Testis (tissue), 2 donors: ENCODE measurements at regions not wholly inside any gene's neighbourhood (a gene's known extent, or its start where the extent isn't known, plus 50 kb on each side); places are given as distances from the start of the nearest gene placed in this dataset.

Experiments used
- DNase-seq: peaks from one replicate; pipeline ENCODE4 v3.0.0-alpha.2; 2019
- H3K27ac ChIP-seq, 2 donors: fragments of 200-600 bp; sonication (generic); one replicate each; pipeline ENCODE4 v1.5.1; 2019
- H3K27me3 ChIP-seq: fragments of 200-600 bp; sonication (generic); one replicate; pipeline ENCODE4 v1.5.1; 2019
- H3K36me3 ChIP-seq: fragments of 200-600 bp; sonication (generic); one replicate; pipeline ENCODE4 v1.5.1; 2017; ENCODE audit warnings: low read depth; ENCODE audit errors: missing control alignments
- H3K4me1 ChIP-seq: fragments of 200-600 bp; sonication (generic); one replicate; pipeline ENCODE4 v1.5.1; 2019
- H3K4me3 ChIP-seq, 2 donors: fragments of 200-600 bp; sonication (generic); one replicate each; pipeline ENCODE4 v1.5.1; 2017 to 2019
- H3K9me3 ChIP-seq: fragments of 200-600 bp; sonication (generic); one replicate; pipeline ENCODE4 v1.5.1; 2017
- POLR2A ChIP-seq: fragments of 450-650 bp; IDR thresholded peaks from one replicate; pipeline ENCODE4 v1.6.1; 2017; ENCODE audit warnings: antibody characterized with exemption, mild to moderate bottlenecking, moderate library complexity
- WGBS, 2 donors: methylation state at CpG; one replicate each; pipeline ENCODE4 v1.1.5; 2018; 5-methylcytosine and 5-hydroxymethylcytosine counted together
- intact Hi-C: fragments of 100-400 bp; cut with DNase I; formaldehyde crosslinking; loops from one replicate; pipeline ENCODE4 v1.15.1; 2023; ENCODE audit warnings: low total_unique reads
- TF ChIP-seq, protein P1 (sequence below), 3 experiments: fragments of 450-650 bp in 2 of 3; fragments of 200-600 bp in 1 of 3; sonication (generic) in 1 of 3; IDR thresholded peaks; one replicate each; pipeline ENCODE4 v1.5.1; 2016 to 2019; ENCODE audit warnings: antibody characterized with exemption in 3 of 3, mild to moderate bottlenecking in 2 of 3, moderate library complexity in 1 of 3

DNA sequence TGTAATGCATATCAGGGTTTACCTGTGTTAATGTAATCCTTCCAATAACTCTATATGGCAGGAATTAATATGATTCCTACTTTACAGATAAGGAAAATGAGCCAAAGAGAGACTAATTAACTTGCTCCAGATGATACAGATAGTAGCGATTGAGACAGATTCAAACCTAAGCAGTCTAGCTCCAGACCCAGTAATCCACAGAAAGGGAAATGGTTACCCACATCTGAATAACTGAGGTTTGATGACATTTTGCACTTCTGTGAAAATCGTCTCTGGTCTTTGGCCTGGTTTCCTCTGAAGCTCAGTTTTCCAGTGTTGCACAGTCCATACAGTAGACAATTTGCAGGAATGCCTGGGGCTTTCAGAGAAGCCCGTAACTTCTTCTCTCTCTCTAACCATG lies 177.1 kb upstream of the UMPS start:
- Histone ChIP-seq H3K27ac (no peak overlapping the region), H3K9me3 (no peaks in the 10 kb centered on the region), H3K36me3 (no peaks in the 10 kb centered on the region), H3K4me3 (no peak overlapping the region), H3K4me1 (peaks cover 22% of the 10 kb centered on the region), H3K27me3 (no peaks in the 10 kb centered on the region)
- TF ChIP-seq, protein P1, sequence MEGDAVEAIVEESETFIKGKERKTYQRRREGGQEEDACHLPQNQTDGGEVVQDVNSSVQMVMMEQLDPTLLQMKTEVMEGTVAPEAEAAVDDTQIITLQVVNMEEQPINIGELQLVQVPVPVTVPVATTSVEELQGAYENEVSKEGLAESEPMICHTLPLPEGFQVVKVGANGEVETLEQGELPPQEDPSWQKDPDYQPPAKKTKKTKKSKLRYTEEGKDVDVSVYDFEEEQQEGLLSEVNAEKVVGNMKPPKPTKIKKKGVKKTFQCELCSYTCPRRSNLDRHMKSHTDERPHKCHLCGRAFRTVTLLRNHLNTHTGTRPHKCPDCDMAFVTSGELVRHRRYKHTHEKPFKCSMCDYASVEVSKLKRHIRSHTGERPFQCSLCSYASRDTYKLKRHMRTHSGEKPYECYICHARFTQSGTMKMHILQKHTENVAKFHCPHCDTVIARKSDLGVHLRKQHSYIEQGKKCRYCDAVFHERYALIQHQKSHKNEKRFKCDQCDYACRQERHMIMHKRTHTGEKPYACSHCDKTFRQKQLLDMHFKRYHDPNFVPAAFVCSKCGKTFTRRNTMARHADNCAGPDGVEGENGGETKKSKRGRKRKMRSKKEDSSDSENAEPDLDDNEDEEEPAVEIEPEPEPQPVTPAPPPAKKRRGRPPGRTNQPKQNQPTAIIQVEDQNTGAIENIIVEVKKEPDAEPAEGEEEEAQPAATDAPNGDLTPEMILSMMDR (IDR thresholded peaks at IDR 0.05): no peak
- no peak for TF ChIP-seq POLR2A
- intact Hi-C loops: loop anchor here (10.0 kb wide), 1 partner anchor 898 kb away; no protein-coding TSS in a partner anchor
- DNase-seq: no peak
- WGBS, 2 donors: 82 to 87% methylated on average over 3 of the region's 3 CpGs

DNA sequence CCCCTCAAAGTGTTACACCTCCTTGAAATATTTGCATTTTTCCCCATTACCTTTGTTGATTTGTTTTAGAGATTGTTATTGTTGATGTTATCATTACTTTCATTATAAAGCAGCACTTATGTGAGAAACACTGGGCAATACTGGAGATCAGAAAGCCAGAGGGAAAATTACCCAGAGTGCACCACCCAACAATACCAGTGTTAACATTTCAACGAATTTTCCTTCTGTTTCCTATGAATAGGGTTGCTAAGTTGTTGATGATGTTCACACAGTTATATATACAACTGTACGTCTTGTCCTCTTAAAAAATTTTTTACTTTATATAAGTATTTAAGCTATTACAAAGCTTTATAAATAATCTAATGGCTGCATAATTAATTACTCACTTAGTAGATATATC lies 173.6 kb upstream of the UMPS start:
- DNase-seq: no peak
- Histone ChIP-seq H3K4me1 (peaks cover 42% of the 10 kb centered on the region), H3K27me3 (no peaks in the 10 kb centered on the region), H3K9me3 (no peaks in the 10 kb centered on the region), H3K4me3 (no peak overlapping the region), H3K27ac (no peak overlapping the region), H3K36me3 (no peaks in the 10 kb centered on the region)
- intact Hi-C loops: loop anchor here (10.0 kb wide), 1 partner anchor 902 kb away; no protein-coding TSS in a partner anchor
- 59 to 66% methylated on average over 2 of the region's 2 CpGs for WGBS, 2 donors
- TF ChIP-seq, protein P1 (IDR thresholded peaks at IDR 0.05): no peak
- no peak for TF ChIP-seq POLR2A

DNA sequence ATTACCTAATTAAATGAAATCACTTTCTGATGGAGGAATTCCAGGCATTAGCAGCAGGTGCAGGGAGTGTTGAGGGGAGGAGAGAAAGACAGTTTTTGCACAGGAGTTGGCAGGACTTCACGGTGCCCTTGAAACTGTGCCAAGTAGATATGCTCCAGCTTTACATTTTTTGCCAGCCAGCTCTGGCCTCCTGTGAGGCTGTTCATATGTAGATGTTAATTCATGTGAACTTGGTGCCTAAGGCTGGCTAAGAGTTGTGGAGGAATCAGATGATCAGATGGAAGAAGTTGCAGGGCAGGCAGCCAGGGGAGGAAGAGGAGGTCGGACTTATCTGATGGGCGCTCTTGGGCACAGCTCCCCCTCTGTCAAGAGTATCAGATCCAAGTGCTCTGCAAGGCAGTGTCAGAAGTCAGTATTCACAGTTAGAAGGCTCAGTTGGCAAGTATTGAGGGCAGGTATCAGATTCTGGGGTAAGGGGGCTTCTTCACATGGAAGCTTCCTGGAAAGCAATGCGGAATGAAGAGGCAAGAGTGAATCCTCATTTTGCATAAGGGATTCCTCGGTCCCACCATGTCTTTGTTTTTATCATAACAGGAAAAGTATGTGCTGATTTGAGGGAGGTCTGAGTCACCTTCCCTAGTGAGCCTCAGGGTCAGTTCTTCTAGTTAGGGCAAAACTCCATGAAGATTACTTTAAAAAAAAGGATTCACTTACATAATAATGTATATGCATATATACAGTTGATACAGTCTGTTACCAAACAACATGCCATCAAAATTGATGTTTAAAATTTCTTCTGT lies 172.6 kb upstream of the UMPS start:
- H3K4me3 ChIP-seq: no peak overlapping the region
- H3K4me1 ChIP-seq: peaks cover 42% of the 10 kb centered on the region
- no peaks in the 10 kb centered on the region for H3K27me3 ChIP-seq
- H3K27ac ChIP-seq: peak overlapping the region in 1 of 2 donors; percentile 6
- WGBS, 2 donors: 48 to 52% methylated on average over 5 of the region's 5 CpGs
- peak; percentile 62 for DNase-seq
- intact Hi-C loops: loop anchor here (10.0 kb wide), 1 partner anchor 903 kb away; no protein-coding TSS in a partner anchor
- H3K9me3 ChIP-seq: no peaks in the 10 kb centered on the region
- TF ChIP-seq, protein P1 (IDR thresholded peaks at IDR 0.05): no peak
- no peak for TF ChIP-seq POLR2A
- H3K36me3 ChIP-seq: no peaks in the 10 kb centered on the region

DNA sequence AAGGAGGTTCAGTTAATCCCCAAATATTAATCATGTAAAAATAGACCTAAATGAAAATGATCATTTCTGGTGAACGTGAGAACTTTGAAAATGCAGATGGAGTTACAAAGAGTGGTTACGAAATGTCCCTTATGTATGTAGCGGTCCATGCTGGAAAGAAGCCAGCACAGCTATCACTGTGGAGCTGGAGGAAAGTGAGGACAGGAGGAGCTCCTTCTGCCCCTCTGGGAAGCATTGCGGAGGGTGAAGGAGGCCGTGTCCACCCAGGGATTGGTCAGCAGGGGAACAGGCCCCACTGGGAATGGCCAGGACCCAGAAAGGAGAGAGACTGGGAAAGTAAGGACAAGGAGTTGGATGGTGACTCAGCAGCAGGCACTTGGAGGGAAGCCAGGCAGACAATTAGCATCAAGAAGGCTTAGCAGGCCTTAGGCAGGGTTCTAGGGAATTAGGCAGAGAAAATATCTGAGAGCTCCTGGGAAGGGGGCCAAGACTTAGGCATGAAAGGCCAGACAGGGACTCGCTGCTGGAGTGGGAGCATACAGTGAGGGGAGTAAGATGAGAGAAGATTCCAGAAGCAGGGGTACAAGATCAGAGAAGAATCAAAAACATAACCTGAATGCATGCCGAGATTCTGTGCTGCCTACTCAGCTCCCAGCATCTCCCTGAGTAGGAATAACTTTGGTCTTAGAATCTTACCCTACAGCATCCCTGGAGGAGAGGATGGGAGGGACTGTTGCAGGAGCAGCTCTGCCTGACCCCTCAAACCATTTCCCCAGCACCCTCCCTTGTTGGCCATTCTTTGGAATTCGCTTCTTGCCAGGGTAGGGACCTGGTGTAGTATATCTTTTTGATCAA lies 171.0 kb upstream of the UMPS start:
- no peak for TF ChIP-seq POLR2A
- TF ChIP-seq, protein P1 (IDR thresholded peaks at IDR 0.05): no peak
- 38 to 57% methylated on average over 8 of the region's 8 CpGs for WGBS, 2 donors
- Histone ChIP-seq H3K27ac (peak overlapping the region; percentile 32 to 55), H3K36me3 (no peaks in the 10 kb centered on the region), H3K4me3 (no peak overlapping the region), H3K27me3 (no peaks in the 10 kb centered on the region), H3K4me1 (peaks cover 42% of the 10 kb centered on the region), H3K9me3 (no peaks in the 10 kb centered on the region)
- intact Hi-C loops: loop anchor here (10.0 kb wide), 1 partner anchor 904 kb away; no protein-coding TSS in a partner anchor
- peak; percentile 88 for DNase-seq
